GM12874 (cell line): ENCODE measurements at regions not wholly inside any gene's neighbourhood (a gene's known extent, or its start where the extent isn't known, plus 50 kb on each side); places are given as distances from the start of the nearest gene placed in this dataset.

Source experiments
- TF ChIP-seq, protein P1 (sequence below): IDR thresholded peaks from 2 replicates; pipeline ENCODE4 v1.5.1; 2011; ENCODE audit warnings: low read depth, mild to moderate bottlenecking, control low read depth, low read length, moderate library complexity; ENCODE audit not compliant: insufficient read depth

DNA sequence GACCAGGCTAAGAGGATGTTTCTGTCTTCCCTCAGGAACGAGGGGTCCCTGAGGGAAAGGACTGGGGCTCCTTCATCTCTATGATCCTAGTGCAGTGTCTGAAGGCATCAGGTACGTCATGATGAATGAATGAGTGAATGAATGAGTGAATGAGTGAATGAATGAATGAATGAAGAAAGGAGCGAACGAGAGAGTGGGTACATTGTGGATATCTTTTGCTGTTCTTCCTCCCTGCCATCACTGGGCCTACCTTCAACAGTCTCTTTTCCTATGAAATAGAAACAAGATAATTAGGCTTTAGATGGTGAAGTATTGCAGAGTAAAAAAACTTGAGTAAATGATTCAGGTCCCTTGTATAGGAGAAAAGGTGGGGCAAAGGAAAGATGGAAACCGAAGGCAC is 111.3 kb upstream of the CRHR1 start:
- TF ChIP-seq, protein P1, sequence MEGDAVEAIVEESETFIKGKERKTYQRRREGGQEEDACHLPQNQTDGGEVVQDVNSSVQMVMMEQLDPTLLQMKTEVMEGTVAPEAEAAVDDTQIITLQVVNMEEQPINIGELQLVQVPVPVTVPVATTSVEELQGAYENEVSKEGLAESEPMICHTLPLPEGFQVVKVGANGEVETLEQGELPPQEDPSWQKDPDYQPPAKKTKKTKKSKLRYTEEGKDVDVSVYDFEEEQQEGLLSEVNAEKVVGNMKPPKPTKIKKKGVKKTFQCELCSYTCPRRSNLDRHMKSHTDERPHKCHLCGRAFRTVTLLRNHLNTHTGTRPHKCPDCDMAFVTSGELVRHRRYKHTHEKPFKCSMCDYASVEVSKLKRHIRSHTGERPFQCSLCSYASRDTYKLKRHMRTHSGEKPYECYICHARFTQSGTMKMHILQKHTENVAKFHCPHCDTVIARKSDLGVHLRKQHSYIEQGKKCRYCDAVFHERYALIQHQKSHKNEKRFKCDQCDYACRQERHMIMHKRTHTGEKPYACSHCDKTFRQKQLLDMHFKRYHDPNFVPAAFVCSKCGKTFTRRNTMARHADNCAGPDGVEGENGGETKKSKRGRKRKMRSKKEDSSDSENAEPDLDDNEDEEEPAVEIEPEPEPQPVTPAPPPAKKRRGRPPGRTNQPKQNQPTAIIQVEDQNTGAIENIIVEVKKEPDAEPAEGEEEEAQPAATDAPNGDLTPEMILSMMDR: no peak

- TF ChIP-seq, protein P1: no peak
Measured at GRCh38 chr17:45675012-45675411, 109.1 kb upstream of the CRHR1 start.

- TF ChIP-seq, protein P1: no peak
Measured at GRCh38 chr17:45675892-45676291, 108.2 kb upstream of the CRHR1 start.

DNA sequence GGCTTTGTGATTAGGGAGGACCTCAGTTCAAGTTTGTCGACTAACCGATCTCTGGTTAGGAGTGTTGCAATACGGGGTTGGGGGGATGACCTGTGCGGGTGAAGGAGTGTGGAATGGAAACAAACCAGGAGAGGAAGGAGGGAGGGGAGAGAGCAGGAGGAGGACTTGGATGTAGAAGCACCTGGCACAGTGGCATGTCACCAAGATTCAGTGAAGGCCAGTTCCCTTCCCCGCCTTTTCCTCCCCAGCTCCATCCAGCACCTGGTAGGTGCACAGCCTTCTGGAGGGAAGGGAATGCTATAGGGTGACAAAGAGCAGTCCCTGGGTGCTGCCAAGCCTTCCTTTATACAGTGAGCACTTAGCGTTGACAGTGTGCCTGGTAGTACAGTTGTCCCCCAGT is 107.4 kb upstream of the CRHR1 start:
- TF ChIP-seq, protein P1: no peak

GRCh38 chr17:45677770-45678169 is 106.3 kb upstream of the CRHR1 start:
- TF ChIP-seq, protein P1: no peak

DNA sequence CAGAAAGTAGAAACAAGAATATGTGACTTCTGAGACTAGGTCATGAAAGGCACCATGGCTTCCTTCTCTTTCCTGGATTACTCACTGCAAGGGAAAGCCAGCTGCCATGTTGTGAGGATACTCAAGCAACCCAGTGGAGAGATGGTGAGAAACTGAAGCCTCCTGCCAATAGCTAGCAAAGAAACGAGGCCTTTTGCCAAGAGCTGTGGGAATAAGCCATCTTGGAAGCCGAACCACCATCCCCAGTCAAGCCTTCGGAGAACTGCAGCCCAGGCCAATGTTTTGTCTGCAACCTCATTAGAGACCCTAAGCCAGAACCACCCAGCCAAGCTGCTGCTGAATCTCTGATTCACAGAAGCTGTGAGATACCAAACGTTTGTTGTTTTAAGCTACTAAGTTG is 104.7 kb upstream of the CRHR1 start:
- TF ChIP-seq, protein P1: no peak

- TF ChIP-seq, protein P1: no peak
Measured at GRCh38 chr17:45680360-45680759, 103.8 kb upstream of the CRHR1 start.

- TF ChIP-seq, protein P1: no peak
Measured at GRCh38 chr17:45681706-45682105, 102.4 kb upstream of the CRHR1 start.
